Chondrocyte (in vitro differentiated cells): ENCODE measurements at regions not wholly inside any gene's neighbourhood (a gene's known extent, or its start where the extent isn't known, plus 50 kb on each side); places are given as distances from the start of the nearest gene placed in this dataset.

Experiments
- DNase-seq: peaks from one replicate; pipeline ENCODE4 v3.0.0; 2021; ENCODE audit warnings: mixed read lengths, low spot score
- H3K27ac Mint-ChIP-seq: one replicate; pipeline ENCODE4 v1.8.0; 2021; ENCODE audit warnings: mild to moderate bottlenecking, moderate library complexity, mixed read lengths; ENCODE audit not compliant: unreplicated experiment
- H3K27me3 Mint-ChIP-seq: 2 replicates; pipeline ENCODE4 v1.8.0; 2021; ENCODE audit warnings: low read depth, mixed read lengths
- H3K36me3 Mint-ChIP-seq: 2 replicates; pipeline ENCODE4 v1.8.0; 2021; ENCODE audit warnings: low read depth, mixed read lengths
- H3K4me1 Mint-ChIP-seq: 2 replicates; pipeline ENCODE4 v1.8.0; 2021; ENCODE audit warnings: low read depth, mild to moderate bottlenecking, mixed read lengths
- H3K4me3 Mint-ChIP-seq: one replicate; pipeline ENCODE4 v1.8.0; 2021; ENCODE audit warnings: mild to moderate bottlenecking, moderate library complexity, mixed read lengths; ENCODE audit not compliant: unreplicated experiment
- H3K9me3 Mint-ChIP-seq: 2 replicates; pipeline ENCODE4 v1.8.0; 2021; ENCODE audit warnings: low read depth, mixed read lengths
- CTCF ChIP-seq: fragments of 200-600 bp; sonication (generic); IDR thresholded peaks from 2 replicates; pipeline ENCODE4 v1.5.0; 2021; ENCODE audit warnings: antibody characterized with exemption, mild to moderate bottlenecking, moderate library complexity

- H3K9me3 Mint-ChIP-seq, result no peaks in the 10 kb centered on the region
Measured at GRCh38 chr13:54742984-54743383, 1714.4 kb downstream of the OLFM4 start.

GRCh38 chr13:54744747-54745146 lies 1716.1 kb downstream of the OLFM4 start:
- no peak overlapping the region for H3K4me3 Mint-ChIP-seq
- no peaks in the 10 kb centered on the region for H3K4me1 Mint-ChIP-seq
- DNase-seq, result no peak
- H3K27ac Mint-ChIP-seq, result no peak overlapping the region
- no peaks in the 10 kb centered on the region for H3K9me3 Mint-ChIP-seq
- peaks cover 2% of the 10 kb centered on the region for H3K27me3 Mint-ChIP-seq
- no peaks in the 10 kb centered on the region for H3K36me3 Mint-ChIP-seq
- TF ChIP-seq CTCF, result no peak

More at GRCh38 chr13:54742984-54743383, 1714.4 kb downstream of the OLFM4 start:
- Mint-ChIP-seq H3K4me1 (no peaks in the 10 kb centered on the region), H3K4me3 (no peak overlapping the region), H3K36me3 (no peaks in the 10 kb centered on the region), H3K27ac (no peak overlapping the region), H3K27me3 (peaks cover 2% of the 10 kb centered on the region)
- no peak for DNase-seq
- TF ChIP-seq CTCF, result no peak

- peaks cover 2% of the 10 kb centered on the region for H3K27me3 Mint-ChIP-seq
- H3K36me3 Mint-ChIP-seq, result no peaks in the 10 kb centered on the region
- H3K4me1 Mint-ChIP-seq, result no peaks in the 10 kb centered on the region
- TF ChIP-seq CTCF, result no peak
- no peak for DNase-seq
- no peak overlapping the region for H3K27ac Mint-ChIP-seq
- no peaks in the 10 kb centered on the region for H3K9me3 Mint-ChIP-seq
- H3K4me3 Mint-ChIP-seq, result no peak overlapping the region
Measured at GRCh38 chr13:54750521-54750920, 1721.9 kb downstream of the OLFM4 start.

- Mint-ChIP-seq H3K36me3 (no peaks in the 10 kb centered on the region), H3K4me1 (no peaks in the 10 kb centered on the region), H3K9me3 (no peaks in the 10 kb centered on the region), H3K27me3 (no peaks in the 10 kb centered on the region), H3K4me3 (no peak overlapping the region), H3K27ac (no peak overlapping the region)
- no peak for DNase-seq
- no peak for TF ChIP-seq CTCF
Measured at GRCh38 chr13:54758795-54759194, 1730.2 kb downstream of the OLFM4 start.

GRCh38 chr13:54768214-54768613 lies 1739.6 kb downstream of the OLFM4 start:
- Mint-ChIP-seq H3K36me3 (no peaks in the 10 kb centered on the region), H3K4me3 (no peak overlapping the region), H3K27ac (no peak overlapping the region), H3K4me1 (no peaks in the 10 kb centered on the region), H3K9me3 (no peaks in the 10 kb centered on the region), H3K27me3 (peaks cover 1% of the 10 kb centered on the region)
- no peak for TF ChIP-seq CTCF
- DNase-seq, result no peak
